ENCODE measurements at regions not wholly inside any gene's neighbourhood (a gene's known extent, or its start where the extent isn't known, plus 50 kb on each side); places are given as distances from the start of the nearest gene placed in this dataset.

DNA sequence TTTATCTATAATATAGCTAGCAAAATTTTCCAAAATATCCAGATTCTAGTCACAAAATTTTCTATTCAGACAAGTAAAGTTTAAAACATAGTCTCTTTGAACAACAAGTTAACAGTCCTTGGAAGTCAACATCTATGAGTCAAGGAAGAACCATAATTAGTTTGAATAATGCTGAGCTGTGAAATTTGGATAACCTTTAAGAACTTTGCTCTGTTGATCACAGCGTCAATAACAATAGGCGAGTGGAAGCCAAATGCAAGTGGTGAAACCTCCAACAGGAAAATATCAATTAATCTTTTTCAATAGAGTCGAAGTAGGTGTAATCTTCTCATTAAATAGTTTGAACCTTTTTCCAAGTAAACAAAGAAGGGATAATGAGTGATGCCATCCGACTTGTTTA is 466.6 kb downstream of the FOXG1 start:
- no peak for DNase-seq
- no peaks in the 10 kb centered on the region for H3K27me3 Mint-ChIP-seq
- peaks cover 2% of the 10 kb centered on the region for H3K9me3 Mint-ChIP-seq
- no peaks in the 10 kb centered on the region for H3K36me3 Mint-ChIP-seq (ENCODE audit: low read depth)
- no peak for ATAC-seq (ENCODE audit: low read depth)
- no peaks in the 10 kb centered on the region for H3K4me1 Mint-ChIP-seq
- H3K27ac Mint-ChIP-seq = no peak overlapping the region
- ChIA-PET CTCF (no interaction called here), POLR2A (no interaction called here)
- intact Hi-C loops (cut with micrococcal nuclease) = no loop called here
- no peak overlapping the region for H3K4me3 Mint-ChIP-seq
- TF ChIP-seq CTCF (IDR thresholded peaks at IDR 0.05) = no peak

GRCh38 chr14:29235991-29236390 is 469.4 kb downstream of the FOXG1 start:
- no peaks in the 10 kb centered on the region for H3K4me1 Mint-ChIP-seq
- ATAC-seq (ENCODE audit: low read depth) = no peak
- no peaks in the 10 kb centered on the region for H3K36me3 Mint-ChIP-seq (ENCODE audit: low read depth)
- no peak overlapping the region for H3K27ac Mint-ChIP-seq
- no peak for DNase-seq
- no peaks in the 10 kb centered on the region for H3K27me3 Mint-ChIP-seq
- no peak for TF ChIP-seq CTCF (IDR thresholded peaks at IDR 0.05)
- no peak overlapping the region for H3K4me3 Mint-ChIP-seq
- H3K9me3 Mint-ChIP-seq = peaks cover 2% of the 10 kb centered on the region
- intact Hi-C loops (cut with micrococcal nuclease) = no loop called here
- POLR2A ChIA-PET = no interaction called here
- CTCF ChIA-PET = no interaction called here

DNA sequence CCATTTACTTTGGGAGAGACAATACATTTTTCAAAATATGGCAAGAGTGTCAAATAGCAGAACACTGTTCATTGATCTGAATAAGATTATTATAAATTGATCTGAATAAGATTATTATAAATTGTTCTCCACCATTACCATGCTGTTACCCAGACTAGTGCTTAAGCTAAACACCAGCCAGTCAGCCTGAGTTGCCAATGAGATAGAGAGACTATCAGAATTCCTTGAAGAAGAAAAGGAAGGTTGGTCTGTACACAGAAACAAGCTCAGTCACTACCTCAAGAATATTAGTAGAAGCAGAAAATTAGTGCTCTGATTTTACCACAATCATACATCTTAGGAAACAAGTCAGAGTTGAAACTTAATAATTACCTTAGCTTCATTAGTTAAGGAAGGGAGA is 469.8 kb downstream of the FOXG1 start:
- CTCF ChIA-PET = no interaction called here
- Mint-ChIP-seq H3K4me3 (no peak overlapping the region), H3K36me3 (ENCODE audit: low read depth) (no peaks in the 10 kb centered on the region), H3K9me3 (peaks cover 2% of the 10 kb centered on the region), H3K27me3 (no peaks in the 10 kb centered on the region), H3K27ac (no peak overlapping the region), H3K4me1 (no peaks in the 10 kb centered on the region)
- intact Hi-C loops (cut with micrococcal nuclease) = no loop called here
- DNase-seq (no peak), ATAC-seq (ENCODE audit: low read depth) (no peak)
- no peak for TF ChIP-seq CTCF (IDR thresholded peaks at IDR 0.05)
- POLR2A ChIA-PET = no interaction called here

GRCh38 chr14:29236848-29237247 is 470.3 kb downstream of the FOXG1 start:
- no peak overlapping the region for H3K27ac Mint-ChIP-seq
- CTCF ChIA-PET = no interaction called here
- TF ChIP-seq CTCF (IDR thresholded peaks at IDR 0.05) = no peak
- no peaks in the 10 kb centered on the region for H3K36me3 Mint-ChIP-seq (ENCODE audit: low read depth)
- ATAC-seq (ENCODE audit: low read depth) (no peak), DNase-seq (no peak)
- no peaks in the 10 kb centered on the region for H3K4me1 Mint-ChIP-seq
- no peaks in the 10 kb centered on the region for H3K27me3 Mint-ChIP-seq
- intact Hi-C loops (cut with micrococcal nuclease) = no loop called here
- no peak overlapping the region for H3K4me3 Mint-ChIP-seq
- peaks cover 2% of the 10 kb centered on the region for H3K9me3 Mint-ChIP-seq
- POLR2A ChIA-PET = no interaction called here

- Mint-ChIP-seq H3K9me3 (peaks cover 2% of the 10 kb centered on the region), H3K27me3 (no peaks in the 10 kb centered on the region), H3K4me3 (no peak overlapping the region), H3K27ac (no peak overlapping the region), H3K36me3 (ENCODE audit: low read depth) (no peaks in the 10 kb centered on the region), H3K4me1 (no peaks in the 10 kb centered on the region)
- ATAC-seq (ENCODE audit: low read depth) = no peak
- ChIA-PET POLR2A (no interaction called here), CTCF (no interaction called here)
- no peak for DNase-seq
- no peak for TF ChIP-seq CTCF (IDR thresholded peaks at IDR 0.05)
- intact Hi-C loops (cut with micrococcal nuclease) = no loop called here
Observed at GRCh38 chr14:29240066-29240465, 473.5 kb downstream of the FOXG1 start.

All from activated B cell treated with CpG ODN at 0.5 μM for 24 hours (primary cell).